ENCODE measurements at regions not wholly inside any gene's neighbourhood (a gene's known extent, or its start where the extent isn't known, plus 50 kb on each side); places are given as distances from the start of the nearest gene placed in this dataset.

GRCh38 chr1:239898062-239898730 lies 193.5 kb upstream of the FMN2 start:
- ChIA-PET POLR2A (ENCODE audit: partially characterized antibody) (no interaction called here), CTCF (ENCODE audit: partially characterized antibody) (interaction anchor here (0.6 to 2.4 kb wide), 39 partner anchors 8 to 1046 kb away, joined by 3 to 17 read pairs (median 4); no protein-coding TSS in a partner anchor)
- Histone ChIP-seq H2AK5ac (ENCODE audit: low read depth, low read length) (no peak overlapping the region), H2BK20ac (ENCODE audit: low read length) (no peak overlapping the region), H2BK12ac (ENCODE audit: low read depth, low read length) (no peak overlapping the region), H4K5ac (ENCODE audit: insufficient read length, low read depth, low read length) (no peak overlapping the region), H3K9me3 (ENCODE audit: insufficient read depth in 2 of 2, low read depth in 1 of 2, low read length in 1 of 2) (no peaks in the 10 kb centered on the region; a peak in 1 of 4 replicates), H3K9ac (replicated peaks in 1 of 4; ENCODE audit: extremely low read depth in 1 of 4, low read depth in 3 of 4, low read length in 3 of 4) (no peak overlapping the region), H3K4me1 (replicated peaks in 1 of 4; ENCODE audit: control insufficient read depth in 3 of 4, insufficient read depth in 4 of 4, low read length in 3 of 4) (0 out of 7 replicates have a peak, but pooled peaks cover 0 to 2% (median 0%) of the 10 kb centered on the region in 4 experiments), H4K20me1 (replicated peaks in 1 of 2; ENCODE audit: control insufficient read depth in 1 of 2, insufficient read depth in 2 of 2, low read length in 2 of 2) (no peaks in the 10 kb centered on the region), H3K14ac (ENCODE audit: insufficient read length) (no peak overlapping the region), H4K91ac (replicated peaks; ENCODE audit: insufficient read length, low read length) (no peak overlapping the region), H3K79me2 (ENCODE audit: control insufficient read depth in 1 of 2, insufficient read depth in 2 of 2, low read length in 2 of 2) (no peaks in the 10 kb centered on the region), H4K8ac (ENCODE audit: extremely low read depth, insufficient read depth, low read length) (no peak overlapping the region), H3K79me1 (ENCODE audit: low read depth, low read length) (no peaks in the 10 kb centered on the region), H3K4me3 (ENCODE audit: extremely low read depth in 1 of 4, insufficient read depth in 2 of 4, low read depth in 3 of 4, low read length in 4 of 4) (peak overlapping the region in 1 of 4 experiments; percentile 32; a peak in 2 of 8 replicates), H3K23ac (ENCODE audit: insufficient read length) (no peak overlapping the region), H3K4me2 (ENCODE audit: insufficient read depth in 1 of 2, low read depth in 2 of 2, low read length in 2 of 2) (peak overlapping the region in 1 of 2 experiments; percentile 39; a peak in 1 of 4 replicates), H3K23me2 (ENCODE audit: low read depth, low read length) (no peaks in the 10 kb centered on the region), H2AFZ (ENCODE audit: low read length) (no peak overlapping the region), H3K36me3 (ENCODE audit: control insufficient read depth in 2 of 4, insufficient read depth in 4 of 4, low read length in 3 of 4) (no peaks in the 10 kb centered on the region), H3K56ac (replicated peaks; ENCODE audit: insufficient read length, low read depth, low read length) (no peak overlapping the region), H2BK15ac (ENCODE audit: low read length) (no peak overlapping the region), H3K4ac (replicated peaks; ENCODE audit: insufficient read length, low read depth, low read length) (no peak overlapping the region), H3K18ac (ENCODE audit: extremely low read depth, low read length) (no peak overlapping the region), H2BK5ac (ENCODE audit: low read depth, low read length) (no peak overlapping the region), H3K27me3 (replicated peaks in 1 of 4; ENCODE audit: control insufficient read depth in 3 of 4, extremely low read depth in 1 of 4, insufficient read depth in 3 of 4, low read length in 3 of 4) (no peaks in the 10 kb centered on the region), H2BK120ac (replicated peaks; ENCODE audit: low read depth, low read length) (no peak overlapping the region), H3K27ac (ENCODE audit: low read depth, low read length) (no peak overlapping the region)
- FAIRE-seq (peak; percentile 99), DNase-seq (ENCODE audit: low read depth in 1 of 2, low spot score in 2 of 2) (peak; percentile 53 to 83)
- 36% methylated on average over 15 of the region's 15 CpGs; no CpG with 5 or more reads in 1 of the 2 experiments for WGBS, 2 experiments (ENCODE audit: extremely low coverage in 1 of 2, insufficient coverage in 1 of 2, insufficient read length in 1 of 2, insufficient replicate concordance in 2 of 2, low coverage in 1 of 2, low lambda C conversion rate in 2 of 2, missing lambda C conversion rate in 1 of 2)
- TF ChIP-seq RAD21 (IDR thresholded peaks at IDR 0.05 in 1 of 2, conservative IDR thresholded peaks at IDR 0.05 in 1 of 2; ENCODE audit: low read depth in 2 of 2, low read length in 2 of 2) (peak; percentile 99 to 100), BACH1 (IDR thresholded peaks at IDR 0.05; ENCODE audit: low read length) (no peak), TEAD4 (IDR thresholded peaks at IDR 0.05; ENCODE audit: low read depth, low read length) (0 out of 2 replicates have a peak, but pooled peaks have one; percentile 14), SUZ12 (IDR thresholded peaks at IDR 0.05; ENCODE audit: low read length) (no peak), TAF7 (optimal IDR thresholded peaks at IDR 0.05; ENCODE audit: borderline replicate concordance, low read depth, low read length) (no peak), TCF12 (IDR thresholded peaks at IDR 0.05; ENCODE audit: low read depth, low read length) (no peak), E2F6 (IDR thresholded peaks at IDR 0.05) (0 out of 2 replicates have a peak, but pooled peaks have one; percentile 32), CTCF (IDR thresholded peaks at IDR 0.05; ENCODE audit: control extremely low read depth in 1 of 3, insufficient read depth in 1 of 3, low read depth in 1 of 3, low read length in 3 of 3) (peak; percentile 73 to 98 (median 94)), EZH2 (IDR thresholded peaks at IDR 0.05; ENCODE audit: low read depth, low read length, severe bottlenecking) (no peak)

Measured in H1 (cell line).